ENCODE measurements at regions not wholly inside any gene's neighbourhood (a gene's known extent, or its start where the extent isn't known, plus 50 kb on each side); places are given as distances from the start of the nearest gene placed in this dataset.

DNA sequence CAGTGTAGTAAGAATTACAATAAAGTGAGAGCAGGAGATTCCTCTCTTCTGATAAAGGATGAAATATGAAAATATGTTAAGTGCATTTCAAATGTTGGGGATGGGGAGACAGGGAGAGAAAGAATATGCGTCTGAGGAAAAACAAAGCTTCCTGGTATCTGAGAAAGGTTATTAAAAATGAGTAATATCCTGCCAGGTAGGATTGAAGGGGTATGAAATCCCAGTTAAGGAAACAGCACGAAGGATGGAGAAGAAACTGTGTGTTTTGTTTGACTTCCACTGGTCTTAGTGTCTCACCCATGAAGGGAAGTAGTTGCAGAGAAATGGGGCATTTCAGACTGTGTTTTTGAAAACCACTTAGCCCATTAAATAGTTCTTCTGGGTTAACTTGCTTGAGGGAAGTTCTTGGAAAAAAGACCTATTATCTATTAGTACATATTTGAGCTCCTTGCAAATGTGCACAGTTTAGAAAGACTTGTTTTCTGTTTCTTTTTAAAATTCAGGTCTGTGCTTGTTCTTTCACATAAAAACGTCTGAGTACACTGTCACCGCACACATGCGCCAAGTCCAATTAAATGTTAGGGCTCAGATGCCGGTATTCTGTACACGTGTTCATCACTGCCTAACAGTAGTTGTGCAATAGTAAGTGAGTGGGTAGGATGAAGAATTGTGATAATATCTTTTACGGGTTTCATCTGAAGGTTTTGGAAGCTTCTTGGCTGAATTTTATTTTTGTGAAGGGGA is 196.1 kb upstream of the P2RY1 start:
- no peak for TF ChIP-seq CTCF (IDR thresholded peaks at IDR 0.05; ENCODE audit: low read depth, low read length, poor library complexity, severe bottlenecking)
- TF ChIP-seq EZH2phosphoT487 (IDR thresholded peaks at IDR 0.05; ENCODE audit: borderline replicate concordance, low read length): no peak
